CD1c-positive myeloid dendritic cell (primary cell): ENCODE measurements at regions not wholly inside any gene's neighbourhood (a gene's known extent, or its start where the extent isn't known, plus 50 kb on each side); places are given as distances from the start of the nearest gene placed in this dataset.
"Not testable (repeated sequence)": the region's sequence is repeated elsewhere in the genome, so short reads cannot be mapped to it uniquely, and the experiment has no call there.

Experiments used
- DNase-seq: peaks from one replicate; pipeline ENCODE4 v3.0.0-alpha.2; 2016; ENCODE audit errors: extremely low spot score

DNA sequence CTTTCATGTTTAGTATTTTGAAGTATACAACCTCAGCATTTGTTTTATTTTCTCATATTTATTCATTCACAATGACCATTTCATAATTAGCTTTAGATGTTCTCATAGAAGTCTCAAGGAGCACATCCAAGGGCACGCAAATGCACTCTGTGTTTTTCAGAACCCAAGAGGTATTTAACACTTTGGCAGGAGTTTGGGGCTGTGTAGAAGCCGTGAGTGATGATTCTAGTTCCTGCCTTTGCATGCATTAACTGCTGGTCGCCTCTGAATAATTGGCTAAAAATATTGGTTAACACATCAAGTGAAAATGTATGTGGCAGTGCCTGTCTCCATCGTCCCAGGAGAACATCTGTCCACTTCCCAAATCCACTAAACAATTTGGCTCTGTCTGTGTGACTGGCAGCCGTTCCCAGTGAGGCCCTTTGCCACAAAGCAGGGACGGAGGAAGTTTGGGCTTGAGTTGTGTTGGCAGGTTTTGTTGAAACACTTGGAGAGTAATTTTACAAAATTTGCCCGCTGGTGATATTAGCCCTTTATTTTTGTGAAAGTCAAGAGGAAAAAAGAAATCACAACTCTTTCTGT lies 730.7 kb upstream of the SLIT2 start:
- no peak for DNase-seq

DNA sequence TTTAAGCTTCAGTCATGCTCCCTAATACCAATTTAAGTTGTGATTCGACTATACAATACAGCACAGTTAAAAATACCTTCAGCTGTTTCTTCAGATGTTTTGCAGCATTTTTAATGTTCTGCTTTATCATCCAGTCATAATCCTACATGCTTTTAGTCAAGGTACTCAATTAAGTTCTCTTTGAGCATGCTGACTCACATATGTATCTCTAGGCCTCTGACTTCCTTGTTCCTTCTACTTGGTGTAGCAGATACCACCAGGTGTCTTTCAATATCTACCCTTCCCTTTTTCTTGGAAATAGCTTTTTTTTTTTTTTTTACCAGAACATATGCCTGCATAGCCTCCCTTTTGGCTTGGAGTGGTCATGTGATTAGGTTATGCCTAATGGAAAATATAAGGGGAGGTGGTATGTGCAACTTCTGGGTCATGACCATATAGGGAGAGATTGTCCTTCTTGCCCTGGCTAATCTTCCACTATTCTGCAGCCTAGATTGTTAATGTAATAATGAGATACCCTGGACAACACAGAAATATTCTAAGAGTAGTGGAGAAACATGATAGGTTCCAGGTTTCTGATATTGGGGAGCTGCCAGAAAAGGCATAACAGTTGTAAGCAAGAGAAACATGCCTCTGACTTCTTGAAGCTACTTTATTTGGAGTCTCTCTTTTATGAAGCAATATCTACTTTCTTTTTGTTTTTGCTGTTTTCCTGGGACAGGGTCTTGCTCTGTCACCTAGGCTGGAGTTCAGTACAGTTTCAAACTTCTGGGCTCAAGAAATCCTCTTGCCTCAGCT lies 737.2 kb upstream of the SLIT2 start:
- DNase-seq, result no peak

GRCh38 chr4:19512086-19512485 lies 739.6 kb upstream of the SLIT2 start:
- no peak for DNase-seq

GRCh38 chr4:19510993-19511392 lies 740.7 kb upstream of the SLIT2 start:
- no peak for DNase-seq

GRCh38 chr4:19508442-19508841 lies 743.3 kb upstream of the SLIT2 start:
- DNase-seq, result no peak

DNA sequence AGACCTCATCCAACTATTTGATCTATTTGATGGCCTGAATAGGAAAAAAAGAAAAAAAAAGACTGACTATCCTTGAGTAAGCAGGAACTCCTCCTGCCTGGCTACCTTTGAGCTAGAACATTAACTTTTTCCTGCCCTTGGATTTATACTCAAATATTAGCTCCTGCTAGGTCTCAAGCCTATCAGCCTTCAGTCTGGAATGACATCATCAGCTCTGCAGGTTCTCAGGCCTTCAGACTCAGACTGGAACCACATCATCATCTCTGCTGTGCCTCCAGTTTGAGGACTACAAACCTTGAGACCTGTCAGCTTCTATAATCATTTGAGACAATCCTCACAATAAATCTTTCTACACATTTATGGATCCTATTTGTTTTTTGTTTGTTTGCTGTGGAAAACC lies 754.0 kb upstream of the SLIT2 start:
- DNase-seq, result no peak

GRCh38 chr4:19496756-19497155 lies 754.9 kb upstream of the SLIT2 start:
- no peak for DNase-seq

DNA sequence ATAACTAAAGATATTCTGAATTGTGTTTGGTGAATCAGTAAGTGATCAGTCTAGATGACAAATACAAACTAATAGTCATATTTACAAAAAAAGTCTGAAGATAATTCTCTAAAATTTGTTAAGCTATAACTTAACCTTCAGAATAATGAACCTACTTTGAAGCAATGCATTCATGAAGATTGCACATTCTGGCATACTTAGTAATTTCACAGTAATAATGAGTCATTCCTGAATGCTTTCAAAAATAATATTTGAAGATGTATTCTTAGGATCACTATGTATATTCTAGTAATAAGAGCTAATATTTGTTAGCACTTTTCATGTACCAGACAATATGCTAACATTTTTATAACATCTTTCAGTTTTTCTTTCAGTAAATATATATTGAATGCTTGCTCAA lies 756.7 kb upstream of the SLIT2 start:
- no peak for DNase-seq

- DNase-seq, result no peak
These were observed 759.1 kb upstream of the SLIT2 start for GRCh38 chr4:19492606-19493005.

DNA sequence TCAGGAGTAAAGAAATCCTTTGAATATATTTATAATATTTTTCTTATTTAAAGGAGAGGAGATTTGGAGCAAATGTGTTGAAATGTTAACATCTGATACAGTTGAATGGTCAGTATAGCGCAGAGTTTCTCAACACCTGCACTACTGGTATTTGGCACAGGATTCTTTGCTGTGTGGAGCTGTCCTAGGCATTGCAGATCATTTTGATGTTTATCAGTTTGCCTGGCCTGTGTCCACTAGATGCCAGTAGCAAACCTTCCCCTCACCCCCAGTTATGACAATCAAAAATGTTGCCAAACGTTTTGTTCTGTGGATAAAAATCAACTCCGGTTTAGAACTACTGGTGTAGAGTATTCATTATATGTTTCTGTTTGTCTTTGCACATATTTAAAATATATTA lies 765.3 kb upstream of the SLIT2 start:
- DNase-seq, result no peak

DNA sequence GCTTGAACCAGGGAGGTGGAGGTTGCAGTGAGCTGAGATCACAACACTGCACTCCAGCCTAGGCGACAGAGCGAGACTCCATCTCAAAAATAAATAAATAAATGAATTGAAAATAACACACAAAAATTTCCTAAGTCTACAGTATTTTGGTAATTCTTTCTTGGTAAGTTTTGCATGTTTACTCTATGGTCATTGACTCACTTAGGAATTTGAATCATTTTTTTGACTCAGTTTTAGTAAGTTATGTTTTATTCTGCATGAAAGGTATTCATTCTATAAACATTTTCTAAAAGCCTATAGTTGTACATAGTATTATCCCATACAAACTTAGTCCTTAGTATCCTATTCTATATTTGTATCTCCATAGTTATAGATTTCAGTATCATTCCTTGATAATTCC lies 772.9 kb upstream of the SLIT2 start:
- no peak for DNase-seq

- DNase-seq, result no peak
These were observed 778.1 kb upstream of the SLIT2 start for GRCh38 chr4:19473569-19473968.

DNA sequence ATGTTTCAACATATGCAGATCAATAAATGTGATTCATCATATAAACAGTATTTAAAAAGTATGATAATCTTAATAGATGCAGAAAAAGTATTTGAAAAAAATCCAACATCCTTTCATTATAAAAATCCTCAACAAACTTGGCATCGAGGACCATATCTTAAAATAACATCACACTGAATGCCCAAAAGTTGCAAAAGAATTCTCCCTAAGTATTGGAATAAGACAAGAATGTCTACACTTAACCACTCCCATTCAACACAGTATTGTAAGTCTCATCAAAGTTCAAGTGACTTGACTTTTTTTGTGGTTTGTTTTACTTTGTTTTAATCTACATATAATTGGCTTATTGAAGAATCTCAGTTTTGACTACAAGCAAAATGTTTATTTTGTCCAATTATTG lies 779.0 kb upstream of the SLIT2 start:
- no peak for DNase-seq

GRCh38 chr4:19470001-19470400 lies 781.7 kb upstream of the SLIT2 start:
- DNase-seq, result not testable (repeated sequence)

GRCh38 chr4:19462117-19462516 lies 789.6 kb upstream of the SLIT2 start:
- no peak for DNase-seq

DNA sequence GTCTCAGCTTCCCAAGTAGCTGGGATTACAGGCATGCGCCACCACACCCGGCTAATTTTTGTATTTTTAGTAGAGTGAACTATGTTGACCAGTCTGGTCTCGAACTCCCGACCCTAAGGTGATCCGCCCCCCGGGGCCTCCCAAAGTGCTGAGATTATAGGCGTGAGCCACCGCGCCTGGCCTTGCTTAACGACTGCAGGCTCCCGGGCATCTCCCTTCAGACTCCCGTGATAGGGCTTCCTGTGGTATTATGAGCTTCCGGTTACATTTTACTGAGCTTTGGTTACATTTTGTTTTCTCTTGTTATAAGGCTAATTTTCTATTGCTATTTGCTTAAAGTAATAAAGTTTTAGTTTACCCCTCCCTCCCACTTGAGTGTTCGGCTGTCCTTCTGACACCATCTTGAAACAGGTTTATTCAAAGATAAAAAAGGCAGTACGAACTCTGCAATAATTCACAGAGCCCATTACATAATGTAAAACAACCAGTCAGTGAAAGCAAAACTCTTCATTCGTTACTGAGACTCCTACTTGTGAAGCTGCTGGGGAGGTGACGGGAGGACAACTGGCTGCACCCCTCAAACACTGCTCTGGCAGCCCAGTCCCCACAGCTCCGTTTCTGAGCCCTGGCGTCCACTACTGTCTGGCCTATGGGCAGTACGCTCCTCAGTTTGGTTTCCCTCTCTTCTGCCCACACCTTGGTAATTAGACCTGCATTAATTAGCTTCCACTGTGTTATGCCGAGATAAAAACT lies 795.7 kb upstream of the SLIT2 start:
- DNase-seq, result no peak

GRCh38 chr4:19455196-19455595 lies 796.5 kb upstream of the SLIT2 start:
- DNase-seq, result no peak

DNA sequence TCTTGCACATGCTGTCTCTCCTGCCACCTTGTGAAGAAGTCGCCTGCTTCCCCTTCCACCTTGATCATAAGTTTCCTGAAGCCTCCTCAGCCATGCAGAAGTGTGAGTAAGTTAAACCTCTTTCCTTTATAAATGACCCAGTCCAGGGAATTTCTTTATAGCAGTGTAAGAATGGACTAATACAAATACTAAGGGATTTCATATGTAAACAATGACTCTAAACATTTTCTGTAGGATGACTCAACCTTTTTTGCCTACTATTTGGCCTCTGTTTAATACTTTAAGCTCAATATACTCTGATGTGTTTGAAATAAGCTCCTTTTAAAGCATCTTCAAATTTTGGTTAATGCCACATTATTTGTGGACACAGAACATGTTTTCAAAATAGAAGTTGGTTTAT lies 813.5 kb upstream of the SLIT2 start:
- no peak for DNase-seq

DNA sequence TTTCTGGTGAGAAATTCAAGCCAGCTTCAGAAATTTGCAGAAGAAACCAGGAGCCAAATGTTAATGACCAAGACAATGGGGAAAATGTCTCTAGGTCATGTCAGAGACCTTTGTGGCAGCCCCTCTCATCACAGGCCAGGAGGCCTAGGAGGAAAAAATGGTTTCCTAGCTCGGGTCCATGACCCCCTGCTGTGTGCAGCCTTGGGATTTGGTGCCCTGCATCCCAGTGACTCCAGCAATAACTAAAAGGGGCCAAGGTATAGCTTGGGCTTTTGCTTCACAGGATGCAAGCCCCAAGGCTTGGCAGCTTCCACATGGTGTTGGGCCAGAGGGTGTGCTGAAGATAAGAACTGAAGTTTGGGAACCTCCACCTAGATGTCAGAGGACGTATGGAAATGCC lies 814.7 kb upstream of the SLIT2 start:
- no peak for DNase-seq

DNA sequence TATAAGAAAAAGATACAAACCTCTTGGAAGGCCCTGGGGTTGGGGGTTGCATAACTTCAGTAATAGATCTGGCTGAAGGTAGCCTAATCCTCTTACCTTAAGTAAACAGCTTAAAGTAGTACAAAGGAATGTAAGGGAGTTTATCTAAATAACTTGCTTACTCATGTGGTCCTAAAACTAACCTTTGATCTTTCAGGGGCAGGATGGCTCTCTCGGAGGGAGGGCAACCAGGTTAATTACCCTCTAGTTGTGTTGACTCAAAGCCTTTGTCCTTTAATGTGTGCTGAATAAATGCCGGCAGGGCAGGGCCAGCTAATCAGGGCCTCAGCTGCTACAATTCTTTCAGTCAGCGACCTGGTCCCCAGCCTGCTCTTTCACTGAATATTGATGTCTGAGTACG lies 822.0 kb upstream of the SLIT2 start:
- no peak for DNase-seq

GRCh38 chr4:19425146-19425545 lies 826.6 kb upstream of the SLIT2 start:
- no peak for DNase-seq

DNA sequence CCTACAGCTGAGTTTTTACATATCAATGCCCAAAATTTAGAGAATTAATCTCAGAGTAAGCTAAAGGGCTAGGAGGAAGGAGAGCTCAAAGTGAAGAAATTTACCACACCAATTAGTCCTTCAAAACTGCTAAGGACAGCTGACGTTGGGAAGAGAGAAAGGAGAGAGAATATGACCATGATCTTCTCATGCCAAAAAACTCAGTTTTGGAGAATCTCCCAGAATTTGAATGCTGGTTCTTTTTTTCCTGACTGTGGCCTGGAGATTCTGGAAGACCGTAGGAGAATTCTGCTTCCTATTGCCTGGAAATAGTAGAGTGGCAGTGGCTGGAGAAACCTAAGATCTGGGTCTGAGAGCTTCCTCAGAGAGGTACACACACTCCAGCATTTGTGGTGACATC lies 834.4 kb upstream of the SLIT2 start:
- no peak for DNase-seq

DNA sequence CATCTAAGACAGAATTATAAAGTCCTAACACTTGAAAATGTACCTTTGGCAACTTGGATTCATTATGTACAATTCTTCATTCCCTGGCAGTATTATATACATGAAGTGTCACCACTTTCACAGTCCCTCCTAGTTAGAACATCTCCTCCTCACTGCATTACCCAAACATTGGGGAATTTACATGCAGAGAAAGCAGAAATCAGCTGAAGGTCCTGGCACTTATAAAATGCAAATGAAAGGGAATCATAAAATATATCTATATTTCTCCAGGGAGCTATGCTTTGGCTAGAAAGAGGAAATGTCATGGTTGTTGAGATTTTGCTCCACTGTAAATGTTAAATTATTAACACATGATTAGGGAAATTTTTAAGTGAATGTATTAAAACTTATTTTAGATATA lies 835.6 kb upstream of the SLIT2 start:
- no peak for DNase-seq
